GM19438 (cell line): ENCODE measurements at regions not wholly inside any gene's neighbourhood (a gene's known extent, or its start where the extent isn't known, plus 50 kb on each side); places are given as distances from the start of the nearest gene placed in this dataset.

Experiments
- ATAC-seq: cut with Tn5 transposase; IDR thresholded peaks from one replicate; pipeline ENCODE4 v1.9.1; 2021; ENCODE audit warnings: low read depth; ENCODE audit not compliant: unreplicated experiment

GRCh38 chr22:48015701-48016100 is 1253.3 kb downstream of the TBC1D22A start:
- ATAC-seq: no peak

DNA sequence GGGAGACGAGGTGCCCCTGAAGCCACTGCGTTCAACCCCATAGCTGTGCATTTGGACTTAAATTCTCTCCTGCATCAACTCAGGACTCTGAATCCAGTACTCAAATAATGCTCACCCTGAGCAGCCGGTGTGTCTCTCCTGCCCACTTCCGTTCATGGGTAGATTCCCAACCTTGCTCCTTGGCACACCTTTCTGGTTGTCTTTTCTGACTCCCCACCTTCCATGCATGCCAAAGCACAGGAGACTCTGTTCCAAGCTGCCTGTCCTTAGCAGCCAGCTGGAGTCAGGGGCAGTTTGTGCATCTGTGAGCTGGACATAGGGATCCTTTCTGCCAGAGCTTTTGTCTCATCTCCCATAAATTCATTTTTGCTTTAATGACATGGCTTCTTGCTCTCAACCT is 1242.5 kb downstream of the TBC1D22A start:
- no peak for ATAC-seq

- ATAC-seq: no peak
Measured at GRCh38 chr22:48004038-48004437, 1241.6 kb downstream of the TBC1D22A start.

DNA sequence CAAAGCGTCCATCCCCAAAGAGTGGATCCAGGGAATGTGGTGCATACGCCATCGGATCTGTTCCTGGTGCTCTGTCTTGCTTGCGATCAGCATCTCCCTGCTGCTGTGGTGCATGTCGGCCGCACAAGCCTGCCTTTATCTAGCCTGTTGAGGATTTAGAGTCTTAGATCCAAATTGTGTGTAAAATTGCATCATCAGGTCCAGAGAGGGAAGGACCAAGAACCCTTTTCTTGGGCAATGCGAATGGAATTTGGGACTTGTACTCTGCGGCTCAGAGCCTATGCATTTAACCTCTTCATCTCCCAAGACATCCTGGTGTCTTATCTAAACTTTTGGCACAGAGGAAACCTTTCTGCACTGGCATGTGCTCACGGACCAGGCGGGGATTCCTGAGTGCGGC is 1238.7 kb downstream of the TBC1D22A start:
- ATAC-seq: no peak

DNA sequence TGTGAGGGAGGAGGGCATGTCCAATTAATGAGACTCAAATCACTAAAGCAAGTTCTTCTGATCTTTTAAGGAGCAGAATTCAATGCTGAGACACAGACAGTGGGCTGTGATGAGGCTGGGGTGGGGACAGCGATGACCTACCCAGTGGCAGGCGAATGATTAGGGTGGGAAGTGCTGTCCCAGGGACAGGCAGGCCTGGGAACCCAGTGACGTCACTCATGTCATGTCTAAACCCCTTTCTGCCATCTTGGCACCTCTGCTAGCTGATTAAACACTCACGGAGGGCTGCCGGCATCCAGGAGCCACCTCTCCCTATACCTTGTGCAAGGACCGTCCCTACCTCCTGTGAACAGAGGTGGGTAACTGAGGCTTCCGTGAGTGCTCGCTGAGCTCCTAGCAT is 1235.2 kb downstream of the TBC1D22A start:
- ATAC-seq: no peak

DNA sequence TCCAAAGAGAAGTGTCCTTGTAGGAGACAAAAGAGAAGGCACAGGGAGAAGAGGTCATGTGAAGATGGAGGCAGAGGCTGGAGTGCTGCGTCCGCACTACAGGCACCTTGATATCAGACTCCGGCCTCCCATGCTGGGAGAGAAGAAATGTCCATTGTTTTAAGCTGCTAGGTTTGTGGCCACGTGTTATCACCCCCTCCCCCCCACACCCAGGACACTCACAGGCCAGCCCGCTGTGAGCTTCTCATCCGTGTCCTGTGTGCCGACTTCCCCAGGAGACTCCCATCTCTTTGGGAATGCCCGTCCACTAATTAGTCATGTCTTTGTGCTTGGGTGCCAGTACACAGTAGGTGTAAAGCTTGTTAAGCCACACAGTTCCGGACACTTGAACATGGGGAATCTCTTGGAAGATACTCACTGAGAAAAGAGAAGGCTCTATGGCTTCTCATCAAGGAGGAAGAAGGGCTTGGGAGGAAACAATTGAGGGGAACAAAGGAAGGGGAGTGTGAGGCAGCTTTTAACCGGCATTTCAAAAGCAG is 1234.7 kb downstream of the TBC1D22A start:
- ATAC-seq: no peak

- no peak for ATAC-seq
Measured at GRCh38 chr22:47996446-47996857, 1234.0 kb downstream of the TBC1D22A start.

- no peak for ATAC-seq
Measured at GRCh38 chr22:47995718-47996117, 1233.3 kb downstream of the TBC1D22A start.

DNA sequence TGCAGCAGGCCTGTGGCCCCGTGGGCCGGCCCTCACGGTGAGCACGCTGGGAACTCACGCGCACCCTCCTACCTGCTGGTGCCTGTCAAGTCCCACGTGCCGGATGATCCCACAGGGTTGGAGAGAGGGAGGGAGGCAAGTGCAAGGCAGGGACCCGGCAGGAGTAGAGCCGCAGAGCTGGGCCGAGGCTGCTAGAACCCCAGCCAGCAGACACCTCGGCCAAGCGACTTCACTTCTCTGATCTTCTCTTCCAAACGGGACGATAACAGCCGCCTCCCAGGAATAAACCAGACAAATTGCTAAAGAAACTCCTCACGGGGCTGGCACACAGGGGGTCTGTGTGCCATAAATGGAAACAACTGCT is 1232.8 kb downstream of the TBC1D22A start:
- no peak for ATAC-seq

- ATAC-seq: no peak
Measured at GRCh38 chr22:47994601-47995263, 1232.3 kb downstream of the TBC1D22A start.

GRCh38 chr22:47994045-47994444 is 1231.6 kb downstream of the TBC1D22A start:
- ATAC-seq: no peak

DNA sequence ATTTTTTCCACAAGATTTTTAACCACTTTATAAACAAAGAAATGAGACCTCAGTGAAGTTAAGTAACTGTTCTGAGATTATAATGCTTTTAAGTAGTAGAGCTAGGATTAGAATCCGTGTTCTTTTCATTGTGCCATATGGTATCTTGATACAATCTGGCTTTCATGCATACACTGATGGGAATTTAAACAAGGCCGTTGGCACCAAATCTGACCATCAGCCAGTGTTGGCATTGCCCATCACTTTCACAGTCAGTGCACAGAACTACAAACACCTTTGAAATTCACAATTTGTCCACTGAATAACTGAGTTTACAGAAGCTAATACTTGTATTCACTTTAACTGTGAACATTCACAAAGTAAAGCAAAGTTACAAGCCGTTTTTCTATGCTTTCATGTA is 1228.0 kb downstream of the TBC1D22A start:
- no peak for ATAC-seq

- no peak for ATAC-seq
Measured at GRCh38 chr22:47987885-47988515, 1225.5 kb downstream of the TBC1D22A start.

DNA sequence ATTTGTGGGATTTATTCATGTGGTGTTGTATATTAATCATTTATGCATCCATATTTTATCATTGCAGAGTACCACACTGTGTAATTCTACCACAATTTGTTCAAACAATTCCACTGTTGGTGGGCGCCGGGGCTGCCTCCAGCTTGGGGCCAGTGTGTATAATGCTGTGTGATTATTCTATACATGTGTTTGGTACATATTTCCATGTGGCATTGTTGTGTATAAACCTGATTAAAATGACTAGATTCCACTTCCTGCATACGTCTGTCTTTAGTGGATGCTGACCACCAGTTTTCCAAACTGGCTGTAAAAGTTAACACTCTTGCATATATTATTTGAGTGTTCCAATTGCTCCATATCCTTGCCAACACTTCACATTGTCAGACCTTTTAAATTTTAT is 1213.8 kb downstream of the TBC1D22A start:
- no peak for ATAC-seq

DNA sequence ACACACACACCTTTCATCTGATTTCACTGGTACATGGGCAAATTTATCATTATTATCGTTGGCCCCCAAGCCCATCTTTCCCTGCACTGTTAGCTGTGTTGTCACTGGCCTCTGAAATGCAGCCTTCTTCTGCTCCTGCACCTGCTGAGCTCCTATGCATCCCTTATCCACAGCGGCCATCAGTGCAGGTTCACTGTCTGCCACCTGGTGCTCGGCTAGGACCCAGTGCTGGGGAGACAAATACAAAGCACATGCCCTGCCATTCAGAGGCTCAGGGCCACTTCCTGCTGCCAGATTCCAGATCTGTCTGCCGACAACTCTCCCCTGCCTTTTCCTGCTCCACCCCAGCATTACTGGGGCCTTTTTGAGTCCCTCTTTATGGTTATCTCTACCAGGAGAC is 1205.4 kb downstream of the TBC1D22A start:
- ATAC-seq: no peak

DNA sequence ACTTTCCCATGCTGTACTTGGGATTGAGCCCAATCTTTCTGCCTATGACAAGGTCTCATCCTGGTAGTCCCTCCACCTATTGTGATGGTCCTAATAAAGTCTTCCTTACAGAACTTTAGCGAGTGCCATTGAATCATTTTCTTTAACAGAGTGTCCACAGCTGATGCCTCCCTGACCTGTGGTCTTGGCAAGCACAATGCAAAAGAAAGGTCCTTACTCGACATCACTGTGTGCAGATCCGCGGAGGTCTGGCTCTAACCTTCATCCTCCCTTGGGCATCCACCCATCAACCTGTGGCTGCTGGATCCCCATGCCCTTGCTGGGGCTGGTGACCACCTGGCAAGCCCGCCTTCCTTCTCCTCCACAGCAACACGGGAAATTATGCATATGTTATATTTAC is 1203.9 kb downstream of the TBC1D22A start:
- ATAC-seq: no peak

- no peak for ATAC-seq
Measured at GRCh38 chr22:47965896-47966295, 1203.4 kb downstream of the TBC1D22A start.

DNA sequence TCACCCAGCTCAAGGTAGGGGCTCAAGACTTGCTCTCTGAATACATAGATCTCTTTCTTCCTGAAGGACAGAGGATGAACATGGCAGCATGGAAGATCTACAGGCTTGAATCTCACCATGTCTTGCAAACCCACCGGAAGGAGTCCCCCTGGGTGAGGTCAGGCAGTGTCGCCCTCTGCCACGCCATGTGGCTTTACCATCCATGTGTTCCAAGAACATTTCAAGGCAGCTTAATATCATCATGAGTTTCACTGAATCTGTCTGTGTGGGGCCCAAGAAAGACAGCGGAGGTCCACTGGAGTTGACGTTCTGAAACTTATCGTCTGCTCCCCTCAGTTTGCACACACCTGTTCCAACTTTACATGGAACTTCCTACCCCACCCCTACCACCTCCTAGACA is 1202.6 kb downstream of the TBC1D22A start:
- ATAC-seq: no peak

DNA sequence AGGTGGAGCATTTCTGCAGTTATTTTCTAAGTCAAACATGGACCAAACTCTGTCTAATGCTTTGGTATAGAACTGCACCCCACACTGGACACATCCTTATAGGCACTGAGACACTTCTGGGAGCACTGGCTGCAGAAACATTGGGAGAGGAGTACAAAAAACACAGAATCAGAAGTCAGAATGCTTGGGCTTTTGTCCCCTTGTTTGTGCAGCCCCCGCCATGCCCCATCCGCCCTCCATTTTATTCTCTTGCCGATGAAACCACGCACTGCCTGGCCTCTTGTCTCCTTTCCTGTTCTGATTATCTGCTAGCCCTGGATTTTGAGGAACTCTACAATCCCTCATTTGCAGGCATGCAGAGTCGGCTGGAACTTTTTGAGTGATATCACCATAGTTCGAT is 1201.2 kb downstream of the TBC1D22A start:
- no peak for ATAC-seq

GRCh38 chr22:47957649-47958048 is 1195.2 kb downstream of the TBC1D22A start:
- ATAC-seq: no peak

GRCh38 chr22:47954107-47954506 is 1191.7 kb downstream of the TBC1D22A start:
- no peak for ATAC-seq

DNA sequence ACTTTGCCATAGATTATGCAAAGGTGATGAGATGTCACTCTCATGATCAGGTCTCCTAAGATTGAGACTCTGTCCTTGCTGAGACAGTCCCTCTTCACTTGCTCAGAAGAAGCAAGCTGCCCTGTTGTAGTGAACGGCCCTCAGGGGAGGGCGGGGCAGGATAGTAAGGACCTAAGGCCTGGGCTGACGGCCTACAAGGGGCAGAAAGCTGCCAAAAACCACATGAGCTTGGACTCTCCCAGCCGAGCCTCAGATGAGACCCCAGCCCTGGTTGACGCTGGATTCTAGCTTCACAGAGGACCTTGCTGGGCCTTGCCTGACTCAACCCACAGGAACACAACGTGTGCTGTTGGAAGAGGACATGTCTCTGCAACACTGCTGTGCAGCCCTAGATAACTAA is 1182.5 kb downstream of the TBC1D22A start:
- ATAC-seq: no peak
